SK-N-MC (cell line): ENCODE measurements at regions not wholly inside any gene's neighbourhood (a gene's known extent, or its start where the extent isn't known, plus 50 kb on each side); places are given as distances from the start of the nearest gene placed in this dataset.

Experiments used
- DNase-seq: peaks from one replicate; pipeline ENCODE4 v3.0.0-alpha.2; 2011; ENCODE audit warnings: low read depth, low spot score
- H3K27ac ChIP-seq: fragments of 200-600 bp; sonication (generic); 2 replicates; pipeline ENCODE4 v1.5.1; 2016; ENCODE audit warnings: mixed run types
- H3K36me3 ChIP-seq: fragments of 200-600 bp; sonication (generic); 2 replicates; pipeline ENCODE4 v1.6.1; 2017; ENCODE audit warnings: antibody characterized with exemption, low read length, mixed read lengths; ENCODE audit not compliant: insufficient read depth
- H3K4me3 ChIP-seq: fragments of 200-600 bp; sonication (generic); 2 replicates; pipeline ENCODE4 v1.5.1; 2016
- H3K9ac ChIP-seq: fragments of 200-600 bp; sonication (generic); 2 replicates; pipeline ENCODE4 v1.8.0; 2017; ENCODE audit warnings: mixed run types, mixed read lengths; ENCODE audit not compliant: insufficient read length
- H3K9me3 ChIP-seq: fragments of 200-600 bp; sonication (generic); 2 replicates; pipeline ENCODE4 v1.6.1; 2017; ENCODE audit warnings: low read depth, mild to moderate bottlenecking, antibody characterized with exemption, low read length, moderate library complexity, mixed read lengths
- EZH2 ChIP-seq: fragments of 200-600 bp; sonication (generic); IDR thresholded peaks from one replicate; pipeline ENCODE4 v1.6.1; 2017; ENCODE audit warnings: antibody characterized with exemption
- FOXP2 ChIP-seq: optimal IDR thresholded peaks from 2 replicates; pipeline ENCODE3; 2011; ENCODE audit warnings: mild to moderate bottlenecking, moderate library complexity; ENCODE audit not compliant: insufficient read depth; ENCODE audit errors: extremely low read length, control extremely low read depth
- POLR2AphosphoS5 ChIP-seq: IDR thresholded peaks from 2 replicates; pipeline ENCODE4 v1.6.1; 2012; ENCODE audit warnings: mild to moderate bottlenecking, low read depth, low read length, borderline replicate concordance

GRCh38 chr1:234863551-234863971 lies 253.6 kb upstream of the IRF2BP2 start:
- Histone ChIP-seq H3K4me3 (no peak overlapping the region), H3K27ac (no peak overlapping the region), H3K9me3 (no peaks in the 10 kb centered on the region), H3K9ac (no peak overlapping the region), H3K36me3 (no peaks in the 10 kb centered on the region)
- TF ChIP-seq FOXP2 (no peak), POLR2AphosphoS5 (no peak), EZH2 (no peak)
- no peak for DNase-seq

GRCh38 chr1:234862944-234863515 lies 253.1 kb upstream of the IRF2BP2 start:
- H3K36me3 ChIP-seq, result no peaks in the 10 kb centered on the region
- H3K9me3 ChIP-seq, result no peaks in the 10 kb centered on the region
- H3K4me3 ChIP-seq, result no peak overlapping the region
- no peak overlapping the region for H3K9ac ChIP-seq
- H3K27ac ChIP-seq, result no peak overlapping the region
- no peak for DNase-seq
- TF ChIP-seq POLR2AphosphoS5 (no peak), FOXP2 (no peak), EZH2 (no peak)

GRCh38 chr1:234862360-234862943 lies 252.5 kb upstream of the IRF2BP2 start:
- Histone ChIP-seq H3K27ac (no peak overlapping the region), H3K4me3 (no peak overlapping the region), H3K9me3 (no peaks in the 10 kb centered on the region), H3K9ac (no peak overlapping the region), H3K36me3 (no peaks in the 10 kb centered on the region)
- TF ChIP-seq EZH2, result no peak
- no peak for TF ChIP-seq FOXP2
- no peak for TF ChIP-seq POLR2AphosphoS5
- no peak for DNase-seq

DNA sequence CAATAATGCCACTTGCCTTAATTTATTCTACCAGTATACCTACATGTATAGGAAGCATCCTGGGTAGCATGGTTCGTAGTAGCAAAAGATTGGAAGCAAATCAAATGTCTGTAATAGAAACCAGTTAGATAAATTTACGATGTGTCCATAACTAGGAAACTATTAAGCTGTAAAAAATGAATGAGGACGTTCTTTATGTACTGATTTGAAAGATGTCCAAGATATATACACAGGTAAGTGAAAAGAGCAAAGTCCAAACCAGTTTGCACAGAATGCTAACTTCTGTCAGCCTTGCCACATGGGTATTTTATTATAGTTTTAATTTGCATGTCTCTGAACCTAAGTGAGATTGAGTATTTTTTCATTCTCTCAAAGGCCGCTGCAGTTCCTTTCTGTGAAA lies 251.8 kb upstream of the IRF2BP2 start:
- TF ChIP-seq POLR2AphosphoS5, result no peak
- no peak for TF ChIP-seq EZH2
- no peak for TF ChIP-seq FOXP2
- no peak overlapping the region for H3K9ac ChIP-seq
- no peaks in the 10 kb centered on the region for H3K9me3 ChIP-seq
- no peak overlapping the region for H3K4me3 ChIP-seq
- no peaks in the 10 kb centered on the region for H3K36me3 ChIP-seq
- H3K27ac ChIP-seq, result no peak overlapping the region
- no peak for DNase-seq

DNA sequence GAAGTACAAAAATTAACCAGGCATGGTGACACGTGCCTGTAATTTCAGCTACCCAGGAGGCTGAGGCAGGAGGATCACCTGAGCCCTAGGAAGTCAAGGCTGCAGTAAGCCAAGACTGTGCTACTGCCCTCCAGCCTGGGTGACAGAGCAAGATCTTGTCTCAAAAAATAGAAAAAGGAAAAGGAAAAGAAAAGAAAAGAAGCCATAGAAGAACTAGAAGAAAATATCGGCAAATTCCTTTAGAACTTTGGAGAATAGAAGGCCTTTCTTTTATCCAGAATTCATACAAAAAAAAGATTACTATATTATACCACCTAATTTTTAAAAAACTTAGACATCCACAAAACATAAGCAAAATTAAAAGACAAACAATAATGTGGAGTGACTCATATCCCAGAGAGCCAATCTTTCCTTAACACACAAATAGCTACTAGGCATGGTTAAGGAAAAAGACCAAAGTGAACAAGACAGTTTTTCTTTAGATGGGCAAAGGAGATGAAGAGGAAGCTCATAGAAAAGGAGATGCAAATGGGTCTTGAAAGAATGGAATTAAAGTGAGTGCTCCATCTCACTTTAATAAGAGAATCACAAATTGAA lies 251.1 kb upstream of the IRF2BP2 start:
- no peak overlapping the region for H3K27ac ChIP-seq
- no peaks in the 10 kb centered on the region for H3K36me3 ChIP-seq

GRCh38 chr1:234858722-234859121 lies 248.7 kb upstream of the IRF2BP2 start:
- DNase-seq, result no peak
- H3K9ac ChIP-seq, result no peak overlapping the region
- H3K9me3 ChIP-seq, result no peaks in the 10 kb centered on the region
- TF ChIP-seq EZH2 (no peak), POLR2AphosphoS5 (no peak), FOXP2 (no peak)
- H3K27ac ChIP-seq, result no peak overlapping the region
- H3K36me3 ChIP-seq, result no peaks in the 10 kb centered on the region
- H3K4me3 ChIP-seq, result no peak overlapping the region

More for the DNA sequence above, 251.1 kb upstream of the IRF2BP2 start:
- TF ChIP-seq FOXP2 (no peak), EZH2 (no peak), POLR2AphosphoS5 (no peak)
- H3K9me3 ChIP-seq, result no peaks in the 10 kb centered on the region
- H3K4me3 ChIP-seq, result no peak overlapping the region
- no peak for DNase-seq
- no peak overlapping the region for H3K9ac ChIP-seq

GRCh38 chr1:234856845-234857245 lies 246.9 kb upstream of the IRF2BP2 start:
- H3K4me3 ChIP-seq, result no peak overlapping the region
- no peaks in the 10 kb centered on the region for H3K9me3 ChIP-seq
- TF ChIP-seq EZH2 (no peak), POLR2AphosphoS5 (no peak), FOXP2 (no peak)
- no peak for DNase-seq
- no peaks in the 10 kb centered on the region for H3K36me3 ChIP-seq
- H3K27ac ChIP-seq, result no peak overlapping the region
- no peak overlapping the region for H3K9ac ChIP-seq

DNA sequence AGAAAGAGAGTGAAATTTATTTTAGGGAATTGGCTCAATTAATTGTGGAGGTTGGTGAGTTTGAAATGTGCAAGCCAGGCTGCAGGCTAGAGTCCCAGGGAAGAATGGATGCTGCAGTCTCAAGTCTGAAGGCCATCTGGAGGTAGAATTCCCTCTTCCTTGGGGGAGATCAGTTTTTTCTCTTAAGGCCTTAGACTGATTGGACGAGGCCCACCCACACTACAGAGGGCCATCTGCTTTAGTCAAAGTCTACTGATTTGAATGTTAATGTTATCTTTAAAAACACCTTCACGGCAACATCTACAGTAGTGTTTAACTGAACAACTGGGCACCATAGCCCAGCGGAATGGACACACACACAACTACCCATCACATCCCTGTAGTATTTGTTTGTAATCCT lies 245.9 kb upstream of the IRF2BP2 start:
- no peak overlapping the region for H3K27ac ChIP-seq
- no peaks in the 10 kb centered on the region for H3K9me3 ChIP-seq
- H3K4me3 ChIP-seq, result no peak overlapping the region
- TF ChIP-seq POLR2AphosphoS5 (no peak), EZH2 (no peak)
- H3K36me3 ChIP-seq, result no peaks in the 10 kb centered on the region
- no peak overlapping the region for H3K9ac ChIP-seq
- DNase-seq, result no peak

DNA sequence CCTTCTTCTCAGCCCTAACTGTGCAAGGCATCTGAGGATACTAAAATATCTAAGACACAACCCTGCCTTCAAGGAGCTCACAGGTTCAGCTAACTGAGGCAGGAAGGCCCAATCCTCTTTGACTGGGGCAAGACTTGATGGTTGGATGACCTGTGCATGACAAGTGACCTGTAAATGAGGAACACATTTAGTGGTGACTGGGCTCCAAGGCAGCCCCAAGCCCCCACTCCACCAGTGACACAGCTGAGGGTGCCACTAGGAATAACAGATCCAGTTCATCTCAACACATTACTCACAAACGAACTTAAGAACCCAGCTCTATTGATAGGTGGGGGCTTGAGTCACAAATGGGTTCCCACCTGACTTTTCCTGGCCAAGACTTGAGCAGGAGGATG lies 244.7 kb upstream of the IRF2BP2 start:
- no peaks in the 10 kb centered on the region for H3K9me3 ChIP-seq
- DNase-seq, result no peak
- H3K4me3 ChIP-seq, result no peak overlapping the region
- no peak overlapping the region for H3K9ac ChIP-seq
- no peaks in the 10 kb centered on the region for H3K36me3 ChIP-seq
- TF ChIP-seq EZH2, result no peak
- no peak for TF ChIP-seq FOXP2
- TF ChIP-seq POLR2AphosphoS5, result no peak
- H3K27ac ChIP-seq, result no peak overlapping the region
